HG03025 (cell line): ENCODE measurements at regions not wholly inside any gene's neighbourhood (a gene's known extent, or its start where the extent isn't known, plus 50 kb on each side); places are given as distances from the start of the nearest gene placed in this dataset.

Source experiments
- ATAC-seq: cut with Tn5 transposase; IDR thresholded peaks from one replicate; pipeline ENCODE4 v1.9.1; 2021; ENCODE audit warnings: mild to moderate bottlenecking, moderate library complexity; ENCODE audit not compliant: unreplicated experiment, low FRiP score

- no peak for ATAC-seq
Observed at GRCh38 chr11:28481616-28482480, 373.7 kb downstream of the METTL15 start.

- ATAC-seq = no peak
Observed at GRCh38 chr11:28480406-28480805, 372.2 kb downstream of the METTL15 start.

- no peak for ATAC-seq
Observed at GRCh38 chr11:28476864-28477263, 368.7 kb downstream of the METTL15 start.

GRCh38 chr11:28476049-28476448 lies 367.9 kb downstream of the METTL15 start:
- no peak for ATAC-seq

GRCh38 chr11:28472904-28473303 lies 364.7 kb downstream of the METTL15 start:
- no peak for ATAC-seq

- ATAC-seq = no peak
Observed at GRCh38 chr11:28471537-28471936, 363.3 kb downstream of the METTL15 start.

GRCh38 chr11:28470180-28470579 lies 362.0 kb downstream of the METTL15 start:
- no peak for ATAC-seq

GRCh38 chr11:28466506-28466905 lies 358.3 kb downstream of the METTL15 start:
- no peak for ATAC-seq

- ATAC-seq = peak; percentile 68
Observed at GRCh38 chr11:28464252-28464867, 356.2 kb downstream of the METTL15 start.

GRCh38 chr11:28463826-28464225 lies 355.6 kb downstream of the METTL15 start:
- ATAC-seq = no peak

GRCh38 chr11:28461846-28462245 lies 353.7 kb downstream of the METTL15 start:
- ATAC-seq = no peak

- no peak for ATAC-seq
Observed at GRCh38 chr11:28461338-28461737, 353.1 kb downstream of the METTL15 start.

GRCh38 chr11:28460348-28460747 lies 352.2 kb downstream of the METTL15 start:
- ATAC-seq = no peak

- ATAC-seq = no peak
Observed at GRCh38 chr11:28459912-28460311, 351.7 kb downstream of the METTL15 start.

GRCh38 chr11:28457481-28458065 lies 349.4 kb downstream of the METTL15 start:
- no peak for ATAC-seq

- ATAC-seq = no peak
Observed at GRCh38 chr11:28448186-28448585, 340.0 kb downstream of the METTL15 start.

- ATAC-seq = no peak
Observed at GRCh38 chr11:28447226-28447625, 339.0 kb downstream of the METTL15 start.

- ATAC-seq = no peak
Observed at GRCh38 chr11:28442131-28442530, 333.9 kb downstream of the METTL15 start.

- ATAC-seq = no peak
Observed at GRCh38 chr11:28439403-28439802, 331.2 kb downstream of the METTL15 start.

GRCh38 chr11:28420099-28420498 lies 311.9 kb downstream of the METTL15 start:
- no peak for ATAC-seq

GRCh38 chr11:28417601-28418323 lies 309.6 kb downstream of the METTL15 start:
- no peak for ATAC-seq
